WTC11 (cell line): ENCODE measurements at regions not wholly inside any gene's neighbourhood (a gene's known extent, or its start where the extent isn't known, plus 50 kb on each side); places are given as distances from the start of the nearest gene placed in this dataset.

Experiments used
- ATAC-seq: fragments of 200-7000 bp; cut with Tn5 transposase; 2 replicates; pipeline ENCODE4 v1.10.0; 2021; ENCODE audit warnings: mild to moderate bottlenecking, moderate library complexity
- CTCF ChIA-PET: fragments of 300-600 bp; sonication (Branson Sonifier 250); formaldehyde crosslinking; loops from one replicate; lab custom pipeline; 2021; ENCODE audit warnings: antibody characterized with exemption; lab: Charles Lee
- POLR2A ChIA-PET: fragments of 350-600 bp; sonication (Branson Sonifier 250); formaldehyde crosslinking; loops from one replicate; lab custom pipeline; 2021; ENCODE audit warnings: antibody characterized with exemption; lab: Charles Lee
- DNase-seq: peaks from one replicate; pipeline ENCODE4 v3.0.0; 2021; ENCODE audit warnings: low spot score
- H3K27ac Mint-ChIP-seq: 2 replicates; pipeline ENCODE4 v1.8.0; 2021; ENCODE audit warnings: mixed read lengths
- H3K27me3 Mint-ChIP-seq: 2 replicates; pipeline ENCODE4 v1.8.0; 2021; ENCODE audit warnings: low read depth, mild to moderate bottlenecking, moderate library complexity, mixed read lengths
- H3K36me3 Mint-ChIP-seq: 2 replicates; pipeline ENCODE4 v1.8.0; 2021; ENCODE audit warnings: mixed read lengths
- H3K4me1 Mint-ChIP-seq: 2 replicates; pipeline ENCODE4 v1.8.0; 2022; ENCODE audit warnings: mixed read lengths
- H3K4me3 Mint-ChIP-seq: 2 replicates; pipeline ENCODE4 v1.8.0; 2021; ENCODE audit warnings: mild to moderate bottlenecking, moderate library complexity, mixed read lengths
- H3K9me3 Mint-ChIP-seq: 2 replicates; pipeline ENCODE4 v1.8.0; 2021; ENCODE audit warnings: mixed read lengths
- AR ChIP-seq: fragments of 250-450 bp; sonication (Bioruptor Pico); IDR thresholded peaks from 2 replicates; pipeline ENCODE4 v1.9.0; 2021; ENCODE audit warnings: mild to moderate bottlenecking
- ATF3 ChIP-seq: sonication (generic); formaldehyde crosslinking; conservative IDR thresholded peaks from 2 replicates; pipeline ENCODE4 v1.8.1; 2022; ENCODE audit warnings: mild to moderate bottlenecking, missing genetic modification reagents
- CREM ChIP-seq: sonication (generic); formaldehyde crosslinking; IDR thresholded peaks from 2 replicates; pipeline ENCODE4 v1.8.1; 2022; ENCODE audit warnings: mild to moderate bottlenecking, missing genetic modification reagents, moderate library complexity
- CTCF ChIP-seq: fragments of 200-600 bp; IDR thresholded peaks from 2 replicates; pipeline ENCODE4 v1.8.0; 2022; ENCODE audit warnings: antibody characterized with exemption
- ERG ChIP-seq: fragments of 250-450 bp; sonication (Bioruptor Pico); IDR thresholded peaks from 2 replicates; pipeline ENCODE4 v1.8.0; 2021; ENCODE audit warnings: mild to moderate bottlenecking
- FOXP4 ChIP-seq: sonication (generic); formaldehyde crosslinking; IDR thresholded peaks from 2 replicates; pipeline ENCODE4 v1.8.0; 2022; ENCODE audit warnings: mild to moderate bottlenecking, missing genetic modification reagents
- GRHL2 ChIP-seq: fragments of 250-450 bp; sonication (Bioruptor Pico); IDR thresholded peaks from 2 replicates; pipeline ENCODE4 v1.8.0; 2022; ENCODE audit warnings: mild to moderate bottlenecking, moderate library complexity; ENCODE audit not compliant: insufficient replicate concordance, severe bottlenecking
- JUN ChIP-seq: sonication (generic); formaldehyde crosslinking; IDR thresholded peaks from 2 replicates; pipeline ENCODE4 v1.8.0; 2023; ENCODE audit warnings: mild to moderate bottlenecking, missing genetic modification reagents
- NFYB ChIP-seq: sonication (generic); formaldehyde crosslinking; conservative IDR thresholded peaks from 2 replicates; pipeline ENCODE4 v1.8.0; 2022; ENCODE audit warnings: low read depth, missing genetic modification reagents
- NR3C1 ChIP-seq: sonication (generic); formaldehyde crosslinking; conservative IDR thresholded peaks from 2 replicates; pipeline ENCODE4 v1.8.1; 2023; ENCODE audit warnings: low read depth, mild to moderate bottlenecking, missing genetic modification reagents
- SOX15 ChIP-seq: fragments of 250-450 bp; sonication (Bioruptor Pico); IDR thresholded peaks from 2 replicates; pipeline ENCODE4 v1.9.0; 2021; ENCODE audit warnings: mild to moderate bottlenecking
- SP1 ChIP-seq: sonication (generic); formaldehyde crosslinking; conservative IDR thresholded peaks from 2 replicates; pipeline ENCODE4 v1.8.1; 2022; ENCODE audit warnings: missing genetic modification reagents
- USF2 ChIP-seq: sonication (generic); formaldehyde crosslinking; IDR thresholded peaks from 2 replicates; pipeline ENCODE4 v1.8.1; 2023; ENCODE audit warnings: mild to moderate bottlenecking, missing genetic modification reagents, moderate library complexity
- ZNF219 ChIP-seq: sonication (generic); formaldehyde crosslinking; IDR thresholded peaks from 2 replicates; pipeline ENCODE4 v1.8.0; 2023; ENCODE audit warnings: missing genetic modification reagents, mild to moderate bottlenecking, borderline replicate concordance
- ZNF416 ChIP-seq: fragments of 250-450 bp; sonication (Bioruptor Pico); IDR thresholded peaks from 2 replicates; pipeline ENCODE4 v1.9.0; 2021; ENCODE audit warnings: mild to moderate bottlenecking, inconsistent platforms
- ZNF423 ChIP-seq: fragments of 250-450 bp; sonication (Bioruptor Pico); IDR thresholded peaks from 2 replicates; pipeline ENCODE4 v2.1.2; 2022; ENCODE audit warnings: mild to moderate bottlenecking, moderate library complexity
- ZNF512 ChIP-seq: sonication (generic); formaldehyde crosslinking; IDR thresholded peaks from 2 replicates; pipeline ENCODE4 v1.8.1; 2022; ENCODE audit warnings: missing genetic modification reagents, borderline replicate concordance
- ZNF671 ChIP-seq: fragments of 250-450 bp; sonication (Bioruptor Pico); IDR thresholded peaks from 2 replicates; pipeline ENCODE4 v1.8.0; 2021; ENCODE audit warnings: mild to moderate bottlenecking

- CTCF ChIA-PET = no interaction called here
- H3K4me3 Mint-ChIP-seq = no peak overlapping the region
- DNase-seq = no peak
- no peak for ATAC-seq
- no peak for TF ChIP-seq FOXP4 (CRISPR knock-in tag)
- no peak for TF ChIP-seq ZNF512
- TF ChIP-seq USF2 = no peak
- no peak for TF ChIP-seq NR3C1
- TF ChIP-seq NFYB = no peak
- TF ChIP-seq JUN (CRISPR knock-in tag) = no peak
- TF ChIP-seq ATF3 = no peak
- TF ChIP-seq SP1 (CRISPR knock-in tag) = no peak
- no peak for TF ChIP-seq GRHL2 (CRISPR knock-in tag)
- no peak for TF ChIP-seq ZNF416 (CRISPR knock-in tag)
- no peak for TF ChIP-seq CTCF
- TF ChIP-seq AR = no peak
- TF ChIP-seq ERG = no peak
- no peak for TF ChIP-seq SOX15
- TF ChIP-seq ZNF219 = no peak
- TF ChIP-seq CREM (CRISPR knock-in tag) = no peak
- TF ChIP-seq ZNF423 = no peak
- TF ChIP-seq ZNF671 (CRISPR knock-in tag) = no peak
- peaks cover 37% of the 10 kb centered on the region for H3K9me3 Mint-ChIP-seq
- H3K27ac Mint-ChIP-seq = no peak overlapping the region
- H3K4me1 Mint-ChIP-seq = peaks cover 6% of the 10 kb centered on the region; the same call in 1 of the 2 replicates
- no peaks in the 10 kb centered on the region for H3K27me3 Mint-ChIP-seq
- H3K36me3 Mint-ChIP-seq = no peaks in the 10 kb centered on the region; the same call in 1 of the 2 replicates
- POLR2A ChIA-PET = no interaction called here
Observed at GRCh38 chr11:41955066-41955465, 495.6 kb upstream of the LRRC4C start.
